DND-41 (cell line): ENCODE measurements at regions not wholly inside any gene's neighbourhood (a gene's known extent, or its start where the extent isn't known, plus 50 kb on each side); places are given as distances from the start of the nearest gene placed in this dataset.

ENCODE experiments used
- ATAC-seq: fragments of 200-7000 bp; cut with Tn5 transposase; 3 replicates; pipeline ENCODE4 v1.9.1; 2021; ENCODE audit warnings: low read depth; ENCODE audit not compliant: insufficient read depth
- DNase-seq: peaks from one replicate; pipeline ENCODE4 v3.0.0-alpha.2; 2020
- H2AFZ ChIP-seq: 2 replicates; pipeline ENCODE4 v1.6.0; 2012; ENCODE audit warnings: low read depth, low read length
- H3K27ac ChIP-seq: 2 replicates; pipeline ENCODE4 v1.5.1; 2012; ENCODE audit warnings: low read length, inconsistent platforms
- H3K27me3 ChIP-seq: fragments of 200-600 bp; sonication (generic); 2 replicates; pipeline ENCODE4 v1.6.0; 2012; ENCODE audit warnings: low read length, mild to moderate bottlenecking, inconsistent platforms; ENCODE audit not compliant: insufficient read depth, poor library complexity
- H3K36me3 ChIP-seq: 2 replicates; pipeline ENCODE4 v1.5.1; 2012; ENCODE audit warnings: low read length, inconsistent platforms; ENCODE audit not compliant: insufficient read depth
- H3K4me1 ChIP-seq: 2 replicates; pipeline ENCODE4 v1.5.1; 2012; ENCODE audit warnings: mild to moderate bottlenecking, low read length; ENCODE audit not compliant: insufficient read depth
- H3K4me2 ChIP-seq: 2 replicates; pipeline ENCODE4 v1.6.0; 2012; ENCODE audit warnings: mild to moderate bottlenecking, moderate library complexity, low read length, inconsistent platforms; ENCODE audit not compliant: insufficient read depth
- H3K4me3 ChIP-seq, 2 experiments: fragments of 200-600 bp in 1 of 2; shearing (Covaris generic) in 1 of 2; 2 replicates each; pipeline ENCODE4 v1.5.1; 2012 to 2016; ENCODE audit warnings: inconsistent platforms in 2 of 2, low read length in 2 of 2, mild to moderate bottlenecking in 2 of 2, low read depth in 1 of 2, moderate library complexity in 1 of 2
- H3K79me2 ChIP-seq: 2 replicates; pipeline ENCODE4 v1.6.0; 2012; ENCODE audit warnings: low read length, inconsistent platforms; ENCODE audit not compliant: insufficient read depth
- H3K9ac ChIP-seq: 2 replicates; pipeline ENCODE4 v1.6.0; 2012; ENCODE audit warnings: low read depth, mild to moderate bottlenecking, inconsistent platforms, low read length, moderate library complexity
- H3K9me3 ChIP-seq: 2 replicates; pipeline ENCODE4 v1.5.1; 2012; ENCODE audit warnings: low read length, moderate library complexity, mild to moderate bottlenecking, inconsistent platforms; ENCODE audit not compliant: insufficient read depth, severe bottlenecking
- H4K20me1 ChIP-seq: 2 replicates; pipeline ENCODE4 v1.6.0; 2012; ENCODE audit warnings: low read length; ENCODE audit not compliant: insufficient read depth
- EZH2 ChIP-seq: IDR thresholded peaks from 3 replicates; pipeline ENCODE4 v1.6.1; 2012; ENCODE audit warnings: borderline replicate concordance, low read depth, mild to moderate bottlenecking, moderate library complexity, low read length, inconsistent platforms; ENCODE audit not compliant: severe bottlenecking
- TF ChIP-seq, protein P1 (sequence below): IDR thresholded peaks from 2 replicates; pipeline ENCODE4 v1.5.1; 2012; ENCODE audit warnings: borderline replicate concordance, low read length, moderate library complexity, mild to moderate bottlenecking; ENCODE audit not compliant: poor library complexity, severe bottlenecking; ENCODE audit errors: extremely low read depth

DNA sequence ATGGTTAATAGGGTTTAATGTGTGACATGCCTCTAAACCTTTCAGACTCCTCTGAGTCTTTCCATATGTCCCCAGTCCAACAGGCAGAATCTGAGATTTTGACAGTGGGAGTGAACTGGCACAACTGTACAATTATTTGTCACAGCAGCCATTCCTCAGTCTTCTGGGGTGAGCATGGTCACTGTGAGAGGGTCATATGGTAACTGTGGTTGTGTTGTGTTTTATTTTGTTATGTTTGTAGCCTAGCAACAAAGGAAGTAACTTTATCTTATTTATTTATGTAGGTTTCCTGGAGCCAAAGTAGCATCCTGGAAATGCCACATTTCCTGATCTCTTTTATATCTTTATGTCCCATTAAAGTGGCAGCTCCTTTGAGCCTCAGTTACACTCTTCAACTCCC lies 1067.9 kb downstream of the TTLL7 start:
- no peaks in the 10 kb centered on the region for H3K79me2 ChIP-seq
- TF ChIP-seq, protein P1, sequence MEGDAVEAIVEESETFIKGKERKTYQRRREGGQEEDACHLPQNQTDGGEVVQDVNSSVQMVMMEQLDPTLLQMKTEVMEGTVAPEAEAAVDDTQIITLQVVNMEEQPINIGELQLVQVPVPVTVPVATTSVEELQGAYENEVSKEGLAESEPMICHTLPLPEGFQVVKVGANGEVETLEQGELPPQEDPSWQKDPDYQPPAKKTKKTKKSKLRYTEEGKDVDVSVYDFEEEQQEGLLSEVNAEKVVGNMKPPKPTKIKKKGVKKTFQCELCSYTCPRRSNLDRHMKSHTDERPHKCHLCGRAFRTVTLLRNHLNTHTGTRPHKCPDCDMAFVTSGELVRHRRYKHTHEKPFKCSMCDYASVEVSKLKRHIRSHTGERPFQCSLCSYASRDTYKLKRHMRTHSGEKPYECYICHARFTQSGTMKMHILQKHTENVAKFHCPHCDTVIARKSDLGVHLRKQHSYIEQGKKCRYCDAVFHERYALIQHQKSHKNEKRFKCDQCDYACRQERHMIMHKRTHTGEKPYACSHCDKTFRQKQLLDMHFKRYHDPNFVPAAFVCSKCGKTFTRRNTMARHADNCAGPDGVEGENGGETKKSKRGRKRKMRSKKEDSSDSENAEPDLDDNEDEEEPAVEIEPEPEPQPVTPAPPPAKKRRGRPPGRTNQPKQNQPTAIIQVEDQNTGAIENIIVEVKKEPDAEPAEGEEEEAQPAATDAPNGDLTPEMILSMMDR, result no peak
- no peak for TF ChIP-seq EZH2
- H3K4me3 ChIP-seq, result no peak overlapping the region
- no peaks in the 10 kb centered on the region for H3K36me3 ChIP-seq
- no peak overlapping the region for H3K27ac ChIP-seq
- H4K20me1 ChIP-seq, result no peaks in the 10 kb centered on the region
- DNase-seq, result no peak
- no peak overlapping the region for H3K4me2 ChIP-seq
- H2AFZ ChIP-seq, result no peak overlapping the region
- H3K27me3 ChIP-seq, result no peaks in the 10 kb centered on the region
- no peak overlapping the region for H3K9ac ChIP-seq
- H3K9me3 ChIP-seq, result no peaks in the 10 kb centered on the region
- H3K4me1 ChIP-seq, result no peaks in the 10 kb centered on the region
- ATAC-seq, result no peak

DNA sequence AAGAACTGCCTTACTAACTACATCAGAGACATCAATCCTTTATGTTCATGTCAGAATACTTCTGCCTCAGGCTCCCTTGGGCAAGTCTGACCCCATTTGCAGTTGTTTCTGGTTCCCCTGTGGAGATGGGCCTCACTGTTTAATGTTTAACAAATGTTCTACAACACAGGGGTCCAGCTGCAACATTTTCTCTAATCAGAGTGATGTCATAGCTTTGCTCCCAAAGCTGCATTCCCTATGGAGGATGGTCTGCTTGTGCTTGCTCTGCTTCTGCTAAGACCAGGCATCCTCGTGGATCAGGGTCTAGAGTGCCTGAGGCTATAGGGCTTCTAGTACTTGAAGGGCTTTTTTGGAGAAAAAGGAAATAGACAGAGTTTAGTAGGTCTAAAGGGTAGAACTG lies 1071.2 kb downstream of the TTLL7 start:
- TF ChIP-seq, protein P1, result no peak
- no peak for TF ChIP-seq EZH2
- no peak for ATAC-seq
- Histone ChIP-seq H3K27me3 (no peaks in the 10 kb centered on the region), H3K4me3 (no peak overlapping the region), H3K27ac (no peak overlapping the region), H3K9ac (no peak overlapping the region), H2AFZ (no peak overlapping the region), H3K9me3 (no peaks in the 10 kb centered on the region), H3K36me3 (no peaks in the 10 kb centered on the region), H3K4me2 (no peak overlapping the region), H3K79me2 (no peaks in the 10 kb centered on the region), H4K20me1 (no peaks in the 10 kb centered on the region), H3K4me1 (no peaks in the 10 kb centered on the region)
- DNase-seq, result no peak

DNA sequence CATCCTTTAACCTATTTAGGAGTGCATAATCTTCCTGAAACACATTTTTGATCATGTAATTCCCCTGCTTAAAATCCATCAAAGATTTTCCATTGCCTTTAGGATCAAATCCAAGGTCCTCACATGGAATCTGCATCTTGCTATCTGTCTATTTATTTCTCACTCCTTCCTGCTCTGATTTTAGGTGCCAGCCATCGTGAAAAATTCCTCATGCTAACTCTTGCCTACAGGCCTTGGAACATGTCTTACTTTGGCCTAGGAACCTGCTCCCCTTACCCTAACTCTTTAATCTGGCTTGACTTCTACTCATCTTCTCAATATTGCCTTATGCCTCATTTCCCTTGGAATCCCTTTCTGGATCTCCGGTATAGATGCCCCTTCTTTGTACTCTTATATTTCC lies 1074.3 kb downstream of the TTLL7 start:
- Histone ChIP-seq H3K27me3 (no peaks in the 10 kb centered on the region), H3K9ac (no peak overlapping the region), H4K20me1 (no peaks in the 10 kb centered on the region), H3K36me3 (no peaks in the 10 kb centered on the region), H3K27ac (no peak overlapping the region), H3K79me2 (no peaks in the 10 kb centered on the region), H3K4me1 (no peaks in the 10 kb centered on the region), H2AFZ (no peak overlapping the region), H3K4me2 (no peak overlapping the region), H3K4me3 (no peak overlapping the region), H3K9me3 (no peaks in the 10 kb centered on the region)
- DNase-seq (no peak), ATAC-seq (no peak)
- TF ChIP-seq, protein P1, result no peak
- TF ChIP-seq EZH2, result no peak

DNA sequence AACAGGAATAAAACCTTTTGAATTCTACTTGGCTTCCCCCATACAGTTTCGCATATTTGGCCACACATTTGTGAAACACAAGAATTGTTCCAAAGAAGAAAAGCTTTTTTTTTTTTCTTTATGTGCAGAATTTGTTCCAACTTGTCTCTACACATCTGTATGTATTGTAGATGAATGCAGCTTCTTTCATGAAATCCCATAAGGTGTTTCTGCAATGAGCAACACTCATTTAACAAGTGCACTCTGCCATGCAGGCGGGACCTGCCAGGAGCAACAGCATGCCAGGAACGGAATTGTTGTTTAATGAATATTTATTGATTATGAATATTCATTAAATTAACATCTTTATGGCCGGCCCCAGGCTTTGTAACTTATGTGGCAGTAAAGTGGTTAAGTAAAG lies 1075.0 kb downstream of the TTLL7 start:
- no peaks in the 10 kb centered on the region for H3K79me2 ChIP-seq
- DNase-seq (no peak), ATAC-seq (no peak)
- no peak for TF ChIP-seq EZH2
- no peaks in the 10 kb centered on the region for H4K20me1 ChIP-seq
- no peaks in the 10 kb centered on the region for H3K4me1 ChIP-seq
- H3K4me3 ChIP-seq, result no peak overlapping the region
- H3K36me3 ChIP-seq, result no peaks in the 10 kb centered on the region
- H3K27ac ChIP-seq, result no peak overlapping the region
- H2AFZ ChIP-seq, result no peak overlapping the region
- no peak overlapping the region for H3K9ac ChIP-seq
- H3K9me3 ChIP-seq, result no peaks in the 10 kb centered on the region
- H3K4me2 ChIP-seq, result no peak overlapping the region
- no peaks in the 10 kb centered on the region for H3K27me3 ChIP-seq
